HCT116 (cell line): ENCODE measurements at regions not wholly inside any gene's neighbourhood (a gene's known extent, or its start where the extent isn't known, plus 50 kb on each side); places are given as distances from the start of the nearest gene placed in this dataset.

ENCODE experiments used
- ATAC-seq: fragments of 200-7000 bp; cut with Tn5 transposase; 2 replicates; pipeline ENCODE4 v1.9.1; 2020; ENCODE audit warnings: mild to moderate bottlenecking, moderate library complexity
- BruUV-seq: library from RNA; stranded (reverse); fragments of 400-500 nt; replicated peaks from 2 replicates; lab custom pipeline; 2021; lab: Mats Ljungman, UMichigan
- CTCF ChIA-PET: fragments of 300-600 bp; sonication (Branson Sonifier 250); formaldehyde crosslinking; loops from one replicate; lab custom pipeline; 2021; ENCODE audit warnings: antibody characterized with exemption; lab: Charles Lee
- POLR2A ChIA-PET: fragments of 300-600, 350-600 bp; sonication (Branson Sonifier 250); formaldehyde crosslinking; loops from one replicate; lab custom pipeline; 2021; ENCODE audit warnings: antibody characterized with exemption; lab: Charles Lee
- RAD21 ChIA-PET, 2 experiments: fragments of 300-600 bp; sonication (Branson Sonifier 250); formaldehyde crosslinking; loops; one replicate each; lab custom pipeline; 2023; ENCODE audit warnings: low total read pairs in 2 of 2; ENCODE audit not compliant: uncharacterized antibody in 2 of 2, unreplicated experiment in 2 of 2, low non-redundant PET in 1 of 2; lab: Charles Lee
- DNase-seq: peaks from one replicate; pipeline ENCODE4 v3.0.0-alpha.2; 2010; ENCODE audit warnings: low read depth, low spot score
- H2AFZ ChIP-seq: fragments of 200-600 bp; shearing (Covaris generic), sonication (generic); 2 replicates; pipeline ENCODE4 v1.6.1; 2017; ENCODE audit warnings: low read depth, mixed run types, mixed read lengths, antibody characterized with exemption, low read length; ENCODE audit not compliant: poor library complexity, severe bottlenecking
- H3K27ac ChIP-seq: 2 replicates; pipeline ENCODE4 v1.5.1; 2012; ENCODE audit warnings: low read depth, low read length
- H3K27me3 ChIP-seq: fragments of 200-600 bp; sonication (generic); 2 replicates; pipeline ENCODE4 v1.6.1; 2016; ENCODE audit warnings: mixed run types, low read length, mixed read lengths; ENCODE audit not compliant: insufficient read depth
- H3K36me3 ChIP-seq, 2 experiments: fragments of 200-500 bp in 1 of 2; fragments of 200-600 bp in 1 of 2; sonication (Bioruptor generic) in 1 of 2; sonication (generic) in 1 of 2; 2 replicates each; pipeline versions ENCODE4 v1.5.1 to v1.6.1; 2014 to 2016; ENCODE audit warnings: low read length in 2 of 2, inconsistent platforms in 1 of 2, mixed read lengths in 1 of 2, mixed run types in 1 of 2; ENCODE audit not compliant: insufficient read depth in 2 of 2, control insufficient read depth in 1 of 2
- H3K4me1 ChIP-seq, 2 experiments: fragments of 200-600 bp in 1 of 2; sonication (generic) in 1 of 2; 2 replicates each; pipeline versions ENCODE4 v1.5.1 to v1.6.1; 2012 to 2017; ENCODE audit warnings: low read length in 2 of 2, inconsistent platforms in 1 of 2, mild to moderate bottlenecking in 1 of 2, mixed read lengths in 1 of 2, mixed run types in 1 of 2, moderate library complexity in 1 of 2; ENCODE audit not compliant: insufficient read depth in 2 of 2, control insufficient read depth in 1 of 2
- H3K4me2 ChIP-seq: fragments of 200-600 bp; sonication (generic); 2 replicates; pipeline ENCODE4 v1.6.1; 2017; ENCODE audit warnings: mixed run types, low read length, mixed read lengths
- H3K4me3 ChIP-seq, 2 experiments: fragments of 200-600 bp in 1 of 2; sonication (generic) in 1 of 2; replicated peaks in 1 of 2; 2 replicates each; pipeline ENCODE4 v1.5.1; 2011 to 2016; ENCODE audit warnings: low read length in 2 of 2, control low read depth in 1 of 2, low read depth in 1 of 2, mild to moderate bottlenecking in 1 of 2, mixed read lengths in 1 of 2, mixed run types in 1 of 2
- H3K79me2 ChIP-seq: fragments of 200-600 bp; sonication (generic); 2 replicates; pipeline ENCODE4 v1.6.1; 2017; ENCODE audit warnings: mild to moderate bottlenecking, mixed run types, low read length, moderate library complexity, mixed read lengths; ENCODE audit not compliant: insufficient read depth
- H3K9ac ChIP-seq: fragments of 200-600 bp; sonication (generic); 2 replicates; pipeline ENCODE4 v1.6.1; 2016; ENCODE audit warnings: low read length, mixed read lengths
- H3K9me2 ChIP-seq: fragments of 200-600 bp; sonication (generic), shearing (Covaris generic); 2 replicates; pipeline ENCODE4 v1.6.1; 2017; ENCODE audit warnings: mixed run types, mild to moderate bottlenecking, moderate library complexity; ENCODE audit not compliant: insufficient read depth
- H3K9me3 ChIP-seq, 2 experiments: fragments of 200-500 bp in 1 of 2; fragments of 200-600 bp in 1 of 2; sonication (Bioruptor generic) in 1 of 2; sonication (generic) in 1 of 2; 2 replicates each; pipeline ENCODE4 v1.6.1; 2014 to 2017; ENCODE audit warnings: low read length in 2 of 2, mixed read lengths in 2 of 2, inconsistent platforms in 1 of 2, low read depth in 1 of 2, mild to moderate bottlenecking in 1 of 2, mixed run types in 1 of 2, moderate library complexity in 1 of 2; ENCODE audit not compliant: control insufficient read depth in 1 of 2, insufficient read depth in 1 of 2
- H4K20me1 ChIP-seq: fragments of 200-600 bp; sonication (generic), shearing (Covaris generic); 2 replicates; pipeline ENCODE4 v1.6.1; 2017; ENCODE audit warnings: mixed run types, mild to moderate bottlenecking, moderate library complexity; ENCODE audit not compliant: insufficient read depth
- CBX3 ChIP-seq: IDR thresholded peaks from 2 replicates; pipeline ENCODE4 v1.6.1; 2012; ENCODE audit warnings: low read depth
- CTCF ChIP-seq, 3 experiments: fragments of 200-600 bp in 1 of 3; sonication (generic) in 1 of 3; IDR thresholded peaks in 2 of 3; conservative IDR thresholded peaks in 1 of 3; 2 replicates each; pipeline ENCODE4 v1.5.1; 2012 to 2017; ENCODE audit warnings: low read depth in 2 of 3, low read length in 2 of 3, antibody characterized with exemption in 1 of 3, borderline replicate concordance in 1 of 3, control low read depth in 1 of 3, mild to moderate bottlenecking in 1 of 3, mixed read lengths in 1 of 3, mixed run types in 1 of 3, moderate library complexity in 1 of 3; ENCODE audit not compliant: insufficient read depth in 1 of 3
- EGR1 ChIP-seq: IDR thresholded peaks from 2 replicates; pipeline ENCODE4 v1.6.1; 2012; ENCODE audit warnings: low read depth
- EZH2phosphoT487 ChIP-seq: fragments of 200-600 bp; IDR thresholded peaks from 2 replicates; pipeline ENCODE4 v1.6.1; 2018; ENCODE audit warnings: antibody characterized with exemption, borderline replicate concordance
- JUND ChIP-seq: IDR thresholded peaks from 2 replicates; pipeline ENCODE4 v1.6.1; 2012
- POLR2AphosphoS5 ChIP-seq: IDR thresholded peaks from 2 replicates; pipeline ENCODE4 v1.6.1; 2011; ENCODE audit warnings: mild to moderate bottlenecking, low read depth, low read length, moderate library complexity
- RAD21 ChIP-seq: IDR thresholded peaks from 2 replicates; pipeline ENCODE4 v1.6.1; 2012; ENCODE audit warnings: low read depth, mild to moderate bottlenecking
- SIN3A ChIP-seq: IDR thresholded peaks from 2 replicates; pipeline ENCODE4 v1.6.1; 2012; ENCODE audit warnings: low read depth
- SP1 ChIP-seq: IDR thresholded peaks from 2 replicates; pipeline ENCODE4 v1.6.1; 2012; ENCODE audit warnings: low read depth
- SRF ChIP-seq: IDR thresholded peaks from 2 replicates; pipeline ENCODE4 v1.6.1; 2012; ENCODE audit warnings: low read depth
- ZBTB33 ChIP-seq: IDR thresholded peaks from 2 replicates; pipeline ENCODE4 v1.6.1; 2011; ENCODE audit warnings: mild to moderate bottlenecking, low read length, moderate library complexity; ENCODE audit not compliant: insufficient replicate concordance; ENCODE audit errors: extremely low read depth
- intact Hi-C: fragments of 100-400 bp; cut with micrococcal nuclease; formaldehyde crosslinking; loops from 2 replicates; pipeline ENCODE4 v1.10.0; 2022

- ChIA-PET POLR2A (no interaction called here), CTCF (no interaction called here), RAD21 (no interaction called here)
- H3K4me1 ChIP-seq: no peaks in the 10 kb centered on the region
- H2AFZ ChIP-seq: no peak overlapping the region
- ATAC-seq (no peak), DNase-seq (no peak)
- H3K4me3 ChIP-seq: no peak overlapping the region
- TF ChIP-seq CTCF (IDR thresholded peaks at IDR 0.05 in 2 of 3, conservative IDR thresholded peaks at IDR 0.05 in 1 of 3; ENCODE audit: borderline replicate concordance in 1 of 3, insufficient read depth in 1 of 3, low read depth in 2 of 3, low read length in 2 of 3) (no peak), ZBTB33 (no peak), RAD21 (no peak), SP1 (no peak), SIN3A (no peak), POLR2AphosphoS5 (no peak), EGR1 (no peak), JUND (no peak), EZH2phosphoT487 (no peak), SRF (no peak), CBX3 (no peak)
- H3K4me2 ChIP-seq: no peak overlapping the region
- no peaks in the 10 kb centered on the region for H4K20me1 ChIP-seq
- no peak overlapping the region for H3K9ac ChIP-seq
- no peaks in the 10 kb centered on the region for H3K36me3 ChIP-seq
- intact Hi-C loops: no loop called here
- H3K27ac ChIP-seq: no peak overlapping the region
- H3K9me2 ChIP-seq: no peaks in the 10 kb centered on the region
- H3K79me2 ChIP-seq: no peaks in the 10 kb centered on the region
- no peaks in the 10 kb centered on the region for H3K9me3 ChIP-seq
- BruUV-seq: no TSS peak
- no peaks in the 10 kb centered on the region for H3K27me3 ChIP-seq
Observed at GRCh38 chr5:143561219-143561618, 157.7 kb upstream of the NR3C1 start.
